ENCODE measurements at regions not wholly inside any gene's neighbourhood (a gene's known extent, or its start where the extent isn't known, plus 50 kb on each side); places are given as distances from the start of the nearest gene placed in this dataset.

- no peak overlapping the region for H4K91ac ChIP-seq (ENCODE audit: low read depth, low read length)
- no peak overlapping the region for H3K9ac ChIP-seq (ENCODE audit: low read length)
- H2AFZ ChIP-seq (ENCODE audit: insufficient read depth, low read length, poor library complexity), result no peak overlapping the region
- no peaks in the 10 kb centered on the region for H3K27me3 ChIP-seq (ENCODE audit: insufficient read depth, low read length)
- H3K14ac ChIP-seq (ENCODE audit: low read length), result no peak overlapping the region
- H2AK5ac ChIP-seq (ENCODE audit: low read length), result no peak overlapping the region
- no peak overlapping the region for H3K4ac ChIP-seq (ENCODE audit: low read depth, low read length)
- H2BK120ac ChIP-seq (ENCODE audit: insufficient read depth, low read length, poor library complexity), result no peak overlapping the region
- no peaks in the 10 kb centered on the region for H3K36me3 ChIP-seq (ENCODE audit: control insufficient read depth in 1 of 2, insufficient read depth in 2 of 2, low read length in 2 of 2)
- H3K4me1 ChIP-seq (ENCODE audit: control insufficient read depth in 1 of 2, insufficient read depth in 2 of 2, low read length in 2 of 2), result no peaks in the 10 kb centered on the region
- DNase-seq, result peak; percentile 43 to 49
- peak overlapping the region; percentile 33 for H3K4me3 ChIP-seq (ENCODE audit: low read depth, low read length)
- no peak overlapping the region for H4K12ac ChIP-seq (ENCODE audit: low read depth, low read length)
- H2BK5ac ChIP-seq (ENCODE audit: low read depth, low read length, poor library complexity), result no peak overlapping the region
- WGBS (ENCODE audit: extremely low coverage, insufficient coverage, insufficient read length), result no CpG with 5 or more reads among the region's 6 CpGs
- H3K79me2 ChIP-seq (ENCODE audit: control insufficient read depth, insufficient read depth, low read length, poor library complexity), result no peaks in the 10 kb centered on the region
- no peak overlapping the region for H3K27ac ChIP-seq (ENCODE audit: low read depth, low read length)
- no peaks in the 10 kb centered on the region for H3K79me1 ChIP-seq (ENCODE audit: low read length)
- no peaks in the 10 kb centered on the region for H3K9me3 ChIP-seq (ENCODE audit: insufficient read depth, low read depth, low read length)
- no peak overlapping the region for H3K18ac ChIP-seq (ENCODE audit: low read length)
- no peak overlapping the region for H2BK12ac ChIP-seq (ENCODE audit: low read length)
- H3K4me2 ChIP-seq (ENCODE audit: low read length), result no peak overlapping the region
- no peak overlapping the region for H4K8ac ChIP-seq (ENCODE audit: low read depth, low read length)
- H3K23ac ChIP-seq (ENCODE audit: low read length), result no peak overlapping the region
These were observed 505.2 kb downstream of the PLPP3 start for GRCh38 chr1:56074007-56074651.

GRCh38 chr1:56073614-56074006, 505.8 kb downstream of the PLPP3 start:
- no CpG with 5 or more reads among the region's 2 CpGs for WGBS (ENCODE audit: extremely low coverage, insufficient coverage, insufficient read length)
- Histone ChIP-seq H3K4me2 (ENCODE audit: low read length) (no peak overlapping the region), H4K12ac (ENCODE audit: low read depth, low read length) (no peak overlapping the region), H3K27ac (ENCODE audit: low read depth, low read length) (no peak overlapping the region), H4K91ac (ENCODE audit: low read depth, low read length) (no peak overlapping the region), H3K4me3 (ENCODE audit: low read depth, low read length) (no peak overlapping the region), H3K79me2 (ENCODE audit: control insufficient read depth, insufficient read depth, low read length, poor library complexity) (no peaks in the 10 kb centered on the region), H4K8ac (ENCODE audit: low read depth, low read length) (no peak overlapping the region), H3K14ac (ENCODE audit: low read length) (no peak overlapping the region), H2BK12ac (ENCODE audit: low read length) (no peak overlapping the region), H3K18ac (ENCODE audit: low read length) (no peak overlapping the region), H3K23ac (ENCODE audit: low read length) (no peak overlapping the region), H3K79me1 (ENCODE audit: low read length) (no peaks in the 10 kb centered on the region), H3K9ac (ENCODE audit: low read length) (no peak overlapping the region), H3K4me1 (ENCODE audit: control insufficient read depth in 1 of 2, insufficient read depth in 2 of 2, low read length in 2 of 2) (no peaks in the 10 kb centered on the region), H2BK5ac (ENCODE audit: low read depth, low read length, poor library complexity) (no peak overlapping the region), H2AFZ (ENCODE audit: insufficient read depth, low read length, poor library complexity) (no peak overlapping the region), H3K4ac (ENCODE audit: low read depth, low read length) (no peak overlapping the region), H3K9me3 (ENCODE audit: insufficient read depth, low read depth, low read length) (no peaks in the 10 kb centered on the region), H3K27me3 (ENCODE audit: insufficient read depth, low read length) (no peaks in the 10 kb centered on the region), H3K36me3 (ENCODE audit: control insufficient read depth in 1 of 2, insufficient read depth in 2 of 2, low read length in 2 of 2) (no peaks in the 10 kb centered on the region), H2BK120ac (ENCODE audit: insufficient read depth, low read length, poor library complexity) (no peak overlapping the region), H2AK5ac (ENCODE audit: low read length) (no peak overlapping the region)
- DNase-seq, result no peak

- no peaks in the 10 kb centered on the region for H3K79me2 ChIP-seq (ENCODE audit: control insufficient read depth, insufficient read depth, low read length, poor library complexity)
- no peaks in the 10 kb centered on the region for H3K27me3 ChIP-seq (ENCODE audit: insufficient read depth, low read length)
- H3K18ac ChIP-seq (ENCODE audit: low read length), result no peak overlapping the region
- H2BK5ac ChIP-seq (ENCODE audit: low read depth, low read length, poor library complexity), result no peak overlapping the region
- H2AFZ ChIP-seq (ENCODE audit: insufficient read depth, low read length, poor library complexity), result no peak overlapping the region
- H3K4ac ChIP-seq (ENCODE audit: low read depth, low read length), result no peak overlapping the region
- H3K9ac ChIP-seq (ENCODE audit: low read length), result no peak overlapping the region
- H2BK12ac ChIP-seq (ENCODE audit: low read length), result no peak overlapping the region
- no peak overlapping the region for H3K23ac ChIP-seq (ENCODE audit: low read length)
- no peak overlapping the region for H3K4me3 ChIP-seq (ENCODE audit: low read depth, low read length)
- no peak overlapping the region for H4K8ac ChIP-seq (ENCODE audit: low read depth, low read length)
- no peak overlapping the region for H2BK120ac ChIP-seq (ENCODE audit: insufficient read depth, low read length, poor library complexity)
- H4K12ac ChIP-seq (ENCODE audit: low read depth, low read length), result no peak overlapping the region
- no peaks in the 10 kb centered on the region for H3K9me3 ChIP-seq (ENCODE audit: insufficient read depth, low read depth, low read length)
- no CpG with 5 or more reads among the region's 1 CpG for WGBS (ENCODE audit: extremely low coverage, insufficient coverage, insufficient read length)
- no peak overlapping the region for H3K27ac ChIP-seq (ENCODE audit: low read depth, low read length)
- no peaks in the 10 kb centered on the region for H3K79me1 ChIP-seq (ENCODE audit: low read length)
- DNase-seq, result peak; percentile 35 to 76
- no peak overlapping the region for H3K14ac ChIP-seq (ENCODE audit: low read length)
- H3K4me1 ChIP-seq (ENCODE audit: control insufficient read depth in 1 of 2, insufficient read depth in 2 of 2, low read length in 2 of 2), result no peaks in the 10 kb centered on the region
- no peaks in the 10 kb centered on the region for H3K36me3 ChIP-seq (ENCODE audit: control insufficient read depth in 1 of 2, insufficient read depth in 2 of 2, low read length in 2 of 2)
- no peak overlapping the region for H2AK5ac ChIP-seq (ENCODE audit: low read length)
- H4K91ac ChIP-seq (ENCODE audit: low read depth, low read length), result no peak overlapping the region
- no peak overlapping the region for H3K4me2 ChIP-seq (ENCODE audit: low read length)
These were observed 506.2 kb downstream of the PLPP3 start for GRCh38 chr1:56073206-56073605.

GRCh38 chr1:56072310-56072709, 507.1 kb downstream of the PLPP3 start:
- H3K4me2 ChIP-seq (ENCODE audit: low read length), result no peak overlapping the region
- peak; percentile 25 to 59 for DNase-seq
- no peaks in the 10 kb centered on the region for H3K36me3 ChIP-seq (ENCODE audit: control insufficient read depth in 1 of 2, insufficient read depth in 2 of 2, low read length in 2 of 2)
- H2AK5ac ChIP-seq (ENCODE audit: low read length), result no peak overlapping the region
- no peak overlapping the region for H2BK12ac ChIP-seq (ENCODE audit: low read length)
- no peaks in the 10 kb centered on the region for H3K79me1 ChIP-seq (ENCODE audit: low read length)
- no peak overlapping the region for H3K4me3 ChIP-seq (ENCODE audit: low read depth, low read length)
- no peak overlapping the region for H4K8ac ChIP-seq (ENCODE audit: low read depth, low read length)
- no peak overlapping the region for H3K9ac ChIP-seq (ENCODE audit: low read length)
- H4K12ac ChIP-seq (ENCODE audit: low read depth, low read length), result no peak overlapping the region
- WGBS (ENCODE audit: extremely low coverage, insufficient coverage, insufficient read length), result no CpG with 5 or more reads among the region's 1 CpG
- H3K14ac ChIP-seq (ENCODE audit: low read length), result no peak overlapping the region
- H3K18ac ChIP-seq (ENCODE audit: low read length), result no peak overlapping the region
- H3K23ac ChIP-seq (ENCODE audit: low read length), result no peak overlapping the region
- H3K4ac ChIP-seq (ENCODE audit: low read depth, low read length), result no peak overlapping the region
- no peak overlapping the region for H2BK120ac ChIP-seq (ENCODE audit: insufficient read depth, low read length, poor library complexity)
- no peak overlapping the region for H2BK5ac ChIP-seq (ENCODE audit: low read depth, low read length, poor library complexity)
- H3K4me1 ChIP-seq (ENCODE audit: control insufficient read depth in 1 of 2, insufficient read depth in 2 of 2, low read length in 2 of 2), result no peaks in the 10 kb centered on the region
- H3K27me3 ChIP-seq (ENCODE audit: insufficient read depth, low read length), result no peaks in the 10 kb centered on the region
- no peak overlapping the region for H3K27ac ChIP-seq (ENCODE audit: low read depth, low read length)
- no peak overlapping the region for H2AFZ ChIP-seq (ENCODE audit: insufficient read depth, low read length, poor library complexity)
- H4K91ac ChIP-seq (ENCODE audit: low read depth, low read length), result no peak overlapping the region
- no peaks in the 10 kb centered on the region for H3K79me2 ChIP-seq (ENCODE audit: control insufficient read depth, insufficient read depth, low read length, poor library complexity)
- H3K9me3 ChIP-seq (ENCODE audit: insufficient read depth, low read depth, low read length), result no peaks in the 10 kb centered on the region

All from trophoblast cell (in vitro differentiated cells and primary cell).